Neural cell (in vitro differentiated cells): ENCODE measurements at regions not wholly inside any gene's neighbourhood (a gene's known extent, or its start where the extent isn't known, plus 50 kb on each side); places are given as distances from the start of the nearest gene placed in this dataset.

Experiments
- H2AFZ ChIP-seq: fragments of 200-600, 300-800 bp; sonication (generic), shearing (Covaris generic); 2 replicates; pipeline ENCODE4 v1.6.0; 2014; ENCODE audit warnings: low read depth, mild to moderate bottlenecking, antibody characterized with exemption, low read length, moderate library complexity
- H3F3A ChIP-seq: fragments of 200-600 bp; shearing (Covaris generic); 2 replicates; pipeline ENCODE4 v1.6.1; 2016; ENCODE audit warnings: mild to moderate bottlenecking, moderate library complexity, mixed read lengths, antibody characterized with exemption, low read length; ENCODE audit not compliant: insufficient read depth, poor library complexity, severe bottlenecking
- H3K27ac ChIP-seq: fragments of 200-600, 300-800 bp; sonication (generic), shearing (Covaris generic); 2 replicates; pipeline ENCODE4 v1.5.1; 2014; ENCODE audit warnings: mild to moderate bottlenecking, low read length, moderate library complexity
- H3K27me3 ChIP-seq: fragments of 300-800, 200-600 bp; sonication (generic), shearing (Covaris generic); 2 replicates; pipeline ENCODE4 v1.6.0; 2014; ENCODE audit warnings: mild to moderate bottlenecking, low read depth, low read length, moderate library complexity; ENCODE audit not compliant: insufficient read depth
- H3K36me3 ChIP-seq: fragments of 300-800, 200-600 bp; sonication (generic), shearing (Covaris generic); 2 replicates; pipeline ENCODE4 v1.5.1; 2014; ENCODE audit warnings: mild to moderate bottlenecking, antibody characterized with exemption, low read length, moderate library complexity; ENCODE audit not compliant: insufficient read depth
- H3K4me2 ChIP-seq: fragments of 300-800, 200-600 bp; sonication (generic), shearing (Covaris generic); 2 replicates; pipeline ENCODE4 v1.6.0; 2014; ENCODE audit warnings: mild to moderate bottlenecking, low read length
- H3K4me3 ChIP-seq: fragments of 300-800, 200-600 bp; sonication (generic), shearing (Covaris generic); 2 replicates; pipeline ENCODE4 v1.5.1; 2014; ENCODE audit warnings: mild to moderate bottlenecking, low read length, moderate library complexity
- H3K79me2 ChIP-seq: fragments of 200-600 bp; shearing (Covaris generic); replicated peaks from 2 replicates; pipeline ENCODE4 v1.6.0; 2014; ENCODE audit warnings: mild to moderate bottlenecking, low read length, moderate library complexity; ENCODE audit not compliant: insufficient read depth
- H3K9ac ChIP-seq: fragments of 300-800, 200-600 bp; sonication (generic), shearing (Covaris generic); 2 replicates; pipeline ENCODE4 v1.6.1; 2016; ENCODE audit warnings: mild to moderate bottlenecking, low read length, mixed read lengths
- H3K9me2 ChIP-seq: fragments of 200-600 bp; shearing (Covaris generic); 2 replicates; pipeline ENCODE4 v1.6.1; 2016; ENCODE audit warnings: mild to moderate bottlenecking, low read length, mixed read lengths; ENCODE audit not compliant: insufficient read depth
- H3K9me3 ChIP-seq: fragments of 200-600, 300-800 bp; sonication (generic), shearing (Covaris generic); 2 replicates; pipeline ENCODE4 v1.6.1; 2016; ENCODE audit warnings: mild to moderate bottlenecking, mixed run types, low read length, moderate library complexity, mixed read lengths
- H4K20me1 ChIP-seq: fragments of 200-600 bp; shearing (Covaris generic); 2 replicates; pipeline ENCODE4 v1.6.1; 2016; ENCODE audit warnings: mild to moderate bottlenecking, mixed run types; ENCODE audit not compliant: insufficient read depth
- CTCF ChIP-seq: fragments of 450-650 bp; IDR thresholded peaks from 2 replicates; pipeline ENCODE4 v1.5.1; 2014; ENCODE audit warnings: antibody characterized with exemption, mild to moderate bottlenecking, moderate library complexity; ENCODE audit not compliant: poor library complexity, severe bottlenecking
- EP300 ChIP-seq: fragments of 450-650 bp; conservative IDR thresholded peaks from 2 replicates; pipeline ENCODE4 v1.6.1; 2014; ENCODE audit warnings: antibody characterized with exemption, mild to moderate bottlenecking, moderate library complexity; ENCODE audit not compliant: poor library complexity, severe bottlenecking
- EZH2 ChIP-seq: fragments of 200-600, 300-800 bp; shearing (Covaris generic), sonication (generic); IDR thresholded peaks from 2 replicates; pipeline ENCODE4 v1.6.1; 2014; ENCODE audit warnings: antibody characterized with exemption, low read length, borderline replicate concordance, mild to moderate bottlenecking; ENCODE audit not compliant: insufficient read depth, poor library complexity, severe bottlenecking
- MXI1 ChIP-seq: fragments of 450-650 bp; conservative IDR thresholded peaks from 2 replicates; pipeline ENCODE4 v1.6.1; 2014; ENCODE audit warnings: antibody characterized with exemption, mild to moderate bottlenecking; ENCODE audit not compliant: poor library complexity, severe bottlenecking
- POLR2AphosphoS5 ChIP-seq: IDR thresholded peaks from 2 replicates; pipeline ENCODE4 v1.6.1; 2012
- RAD21 ChIP-seq: fragments of 450-650 bp; conservative IDR thresholded peaks from 2 replicates; pipeline ENCODE4 v1.6.1; 2014; ENCODE audit warnings: antibody characterized with exemption, mild to moderate bottlenecking, moderate library complexity
- REST ChIP-seq: IDR thresholded peaks from 2 replicates; pipeline ENCODE4 v1.6.1; 2012; ENCODE audit warnings: borderline replicate concordance
- SMC3 ChIP-seq: fragments of 450-650 bp; conservative IDR thresholded peaks from 2 replicates; pipeline ENCODE4 v1.6.1; 2014; ENCODE audit warnings: antibody characterized with exemption, mild to moderate bottlenecking, moderate library complexity; ENCODE audit not compliant: poor library complexity
- TAF1 ChIP-seq: IDR thresholded peaks from 2 replicates; pipeline ENCODE4 v1.6.1; 2012; ENCODE audit warnings: low read depth

- Histone ChIP-seq H3K4me2 (no peak overlapping the region), H3K4me3 (no peak overlapping the region), H3K9ac (no peak overlapping the region), H3K27ac (no peak overlapping the region), H3K9me3 (no peaks in the 10 kb centered on the region), H2AFZ (no peak overlapping the region), H3F3A (no peaks in the 10 kb centered on the region), H3K9me2 (no peaks in the 10 kb centered on the region), H3K79me2 (no peaks in the 10 kb centered on the region), H4K20me1 (no peaks in the 10 kb centered on the region), H3K36me3 (no peaks in the 10 kb centered on the region), H3K27me3 (no peaks in the 10 kb centered on the region)
- TF ChIP-seq TAF1 (no peak), CTCF (no peak), POLR2AphosphoS5 (no peak), MXI1 (no peak), EP300 (no peak), SMC3 (no peak), REST (no peak), EZH2 (no peak), RAD21 (no peak)
Observed at GRCh38 chr5:66362687-66363086, 218.6 kb downstream of the SREK1 start.

GRCh38 chr5:66363097-66363496 lies 219.0 kb downstream of the SREK1 start:
- no peaks in the 10 kb centered on the region for H3K9me3 ChIP-seq
- no peaks in the 10 kb centered on the region for H4K20me1 ChIP-seq
- no peaks in the 10 kb centered on the region for H3K36me3 ChIP-seq
- no peaks in the 10 kb centered on the region for H3F3A ChIP-seq
- no peak overlapping the region for H3K4me3 ChIP-seq
- no peak overlapping the region for H2AFZ ChIP-seq
- H3K4me2 ChIP-seq: no peak overlapping the region
- H3K9me2 ChIP-seq: no peaks in the 10 kb centered on the region
- H3K27me3 ChIP-seq: no peaks in the 10 kb centered on the region
- H3K9ac ChIP-seq: no peak overlapping the region
- H3K79me2 ChIP-seq: no peaks in the 10 kb centered on the region
- TF ChIP-seq EP300: no peak
- no peak for TF ChIP-seq RAD21
- TF ChIP-seq EZH2: no peak
- TF ChIP-seq SMC3: no peak
- no peak for TF ChIP-seq POLR2AphosphoS5
- no peak for TF ChIP-seq TAF1
- TF ChIP-seq MXI1: no peak
- TF ChIP-seq CTCF: no peak
- no peak for TF ChIP-seq REST
- no peak overlapping the region for H3K27ac ChIP-seq
